GM12878 (cell line): ENCODE measurements at regions not wholly inside any gene's neighbourhood (a gene's known extent, or its start where the extent isn't known, plus 50 kb on each side); places are given as distances from the start of the nearest gene placed in this dataset.

ENCODE experiments used
- ATAC-seq: fragments of 200-7000 bp; cut with Tn5 transposase; 3 replicates; pipeline ENCODE4 v1.9.1; 2020; ENCODE audit warnings: mild to moderate bottlenecking, moderate library complexity
- BruUV-seq: library from RNA; stranded (reverse); fragments of 400-500 nt; replicated peaks from 2 replicates; lab custom pipeline; 2021; lab: Mats Ljungman, UMichigan
- CTCF ChIA-PET: fragments of 300-600 bp; sonication (Branson Sonifier 250); formaldehyde crosslinking; extraction: SDS; loops from one replicate; lab custom pipeline; 2021; ENCODE audit warnings: inconsistent platforms; lab: Yijun Ruan, JAX
- POLR2A ChIA-PET: fragments of 350-600 bp; formaldehyde crosslinking; extraction: SDS; loops from one replicate; lab custom pipeline; 2021; ENCODE audit warnings: inconsistent platforms; lab: Charles Lee
- RAD21 ChIA-PET: fragments of 300-600 bp; sonication (Branson Sonifier 250); formaldehyde crosslinking; loops from one replicate; lab custom pipeline; 2023; ENCODE audit warnings: antibody characterized with exemption; ENCODE audit not compliant: unreplicated experiment; lab: Charles Lee
- SMC1A ChIA-PET: fragments of 300-600 bp; sonication (Branson Sonifier 250); formaldehyde crosslinking; loops from one replicate; lab custom pipeline; 2023; ENCODE audit not compliant: unreplicated experiment, uncharacterized antibody; lab: Charles Lee
- DNase-seq: peaks from one replicate; pipeline ENCODE4 v3.0.0-alpha.2; 2011; ENCODE audit warnings: low read depth, low spot score
- FAIRE-seq: peaks from 3 replicates; lab custom pipeline; 2011; peaks lifted over from hg19 to GRCh38; lab: Jason Lieb, UNC
- H2AFZ ChIP-seq: 2 replicates; pipeline ENCODE4 v1.6.0; 2011; ENCODE audit warnings: low read depth, low read length, control low read depth; ENCODE audit not compliant: control insufficient read depth
- H3K27ac ChIP-seq: 2 replicates; pipeline ENCODE4 v1.5.1; 2011; ENCODE audit warnings: control low read depth; ENCODE audit not compliant: control insufficient read depth, insufficient read depth
- H3K27me3 ChIP-seq, 2 experiments: replicated peaks in 1 of 2; 2 replicates each; pipeline versions ENCODE4 v1.6.0 to v1.6.1; 2011; ENCODE audit warnings: low read length in 1 of 2; ENCODE audit not compliant: control insufficient read depth in 2 of 2, insufficient read depth in 2 of 2
- H3K36me3 ChIP-seq, 2 experiments: 2 replicates each; pipeline ENCODE4 v1.5.1; 2011; ENCODE audit warnings: low read length in 1 of 2; ENCODE audit not compliant: control insufficient read depth in 2 of 2, insufficient read depth in 2 of 2
- H3K4me1 ChIP-seq: 2 replicates; pipeline ENCODE4 v1.6.1; 2011; ENCODE audit warnings: mild to moderate bottlenecking, low read length, moderate library complexity, mixed read lengths; ENCODE audit not compliant: control insufficient read depth, insufficient read depth
- H3K4me2 ChIP-seq: 2 replicates; pipeline ENCODE4 v1.6.0; 2011; ENCODE audit warnings: control low read depth; ENCODE audit not compliant: control insufficient read depth, insufficient read depth
- H3K4me3 ChIP-seq: fragments of 200-600 bp; sonication (generic); 2 replicates; pipeline ENCODE4 v1.5.1; 2016
- H3K79me2 ChIP-seq: 2 replicates; pipeline ENCODE4 v1.6.0; 2011; ENCODE audit warnings: low read length; ENCODE audit not compliant: control insufficient read depth, insufficient read depth
- H3K9ac ChIP-seq: 2 replicates; pipeline ENCODE4 v1.8.0; 2011; ENCODE audit warnings: low read length, control low read depth, mixed read lengths; ENCODE audit not compliant: control insufficient read depth, insufficient read depth
- H3K9me3 ChIP-seq: replicated peaks from 3 replicates; pipeline ENCODE4 v1.5.1; 2011; ENCODE audit warnings: mild to moderate bottlenecking, low read length; ENCODE audit not compliant: control insufficient read depth, insufficient read depth
- H4K20me1 ChIP-seq: 2 replicates; pipeline ENCODE4 v1.6.0; 2011; ENCODE audit not compliant: control insufficient read depth, insufficient read depth
- IKZF1 ChIP-seq: fragments of 450-650 bp; conservative IDR thresholded peaks from 2 replicates; pipeline ENCODE4 v1.6.1; 2017; ENCODE audit warnings: antibody characterized with exemption, mild to moderate bottlenecking
- JUNB ChIP-seq: IDR thresholded peaks from 2 replicates; pipeline ENCODE4 v1.6.1; 2016; ENCODE audit warnings: antibody characterized with exemption, mild to moderate bottlenecking
- KDM1A ChIP-seq: fragments of 200-600 bp; sonication (generic); IDR thresholded peaks from 2 replicates; pipeline ENCODE4 v1.6.1; 2016; ENCODE audit warnings: borderline replicate concordance
- MEF2B ChIP-seq: fragments of 450-650 bp; IDR thresholded peaks from 2 replicates; pipeline ENCODE4 v1.6.1; 2018; ENCODE audit warnings: mild to moderate bottlenecking, moderate library complexity; ENCODE audit not compliant: partially characterized antibody, poor library complexity, severe bottlenecking
- MTA3 ChIP-seq: IDR thresholded peaks from 2 replicates; pipeline ENCODE4 v1.6.1; 2012; ENCODE audit warnings: low read length, inconsistent platforms, borderline replicate concordance
- RELA ChIP-seq: fragments of 450-650 bp; IDR thresholded peaks from 2 replicates; pipeline ENCODE4 v1.8.0; 2014; ENCODE audit warnings: borderline replicate concordance; ENCODE audit not compliant: partially characterized antibody
- STAT1 ChIP-seq: fragments of 450-650 bp; conservative IDR thresholded peaks from 2 replicates; pipeline ENCODE4 v1.6.1; 2014; ENCODE audit warnings: antibody characterized with exemption, mild to moderate bottlenecking
- TCF3 ChIP-seq: IDR thresholded peaks from 2 replicates; pipeline ENCODE4 v1.6.1; 2012; ENCODE audit warnings: low read depth, mild to moderate bottlenecking, low read length, borderline replicate concordance; ENCODE audit not compliant: insufficient read depth
- USF2 ChIP-seq: IDR thresholded peaks from 2 replicates; pipeline ENCODE4 v1.6.1; 2011; ENCODE audit warnings: low read depth, low read length, improper control_type of control experiment, borderline replicate concordance
- WGBS: methylation state at CpG from one replicate; pipeline ENCODE4 v1.1.6; 2016; ENCODE audit warnings: low lambda C conversion rate; ENCODE audit not compliant: insufficient replicate concordance, insufficient coverage; ENCODE audit errors: missing lambda C conversion rate; 5-methylcytosine and 5-hydroxymethylcytosine counted together
- in situ Hi-C: fragments of 300-500 bp; cut with MboI; formaldehyde crosslinking; loops from 9 replicates; pipeline ENCODE4 v1.14.3; 2018; ENCODE audit warnings: mixed read lengths
- intact Hi-C: fragments of 100-400 bp; cut with micrococcal nuclease; formaldehyde crosslinking; loops from one replicate; pipeline ENCODE4 v1.14.2; 2022; ENCODE audit not compliant: unreplicated experiment

GRCh38 chr3:178450476-178450875, 85.8 kb upstream of the KCNMB2 start:
- TF ChIP-seq MEF2B (no peak), IKZF1 (no peak), KDM1A (no peak), TCF3 (no peak), STAT1 (no peak), JUNB (no peak), RELA (no peak), MTA3 (no peak), USF2 (no peak)
- TF ChIP-seq, all 136 proteins: peak for 0
- ChIA-PET RAD21 (interaction anchor here (0.8 to 1.3 kb wide), 2 partner anchors 16 to 155 kb away, joined by 3 to 4 read pairs; no protein-coding TSS in a partner anchor), CTCF (interaction anchor here (1.2 to 2.0 kb wide), 5 partner anchors 11 to 517 kb away, joined by 4 to 10 read pairs (median 4); no protein-coding TSS in a partner anchor), SMC1A (interaction anchor here (1.0 to 2.5 kb wide), 7 partner anchors 14 to 516 kb away, joined by 3 to 7 read pairs (median 4); no protein-coding TSS in a partner anchor), POLR2A (interaction anchor here (1.3 to 1.4 kb wide), 2 partner anchors 8 to 12 kb away, joined by 3 to 4 read pairs; no protein-coding TSS in a partner anchor)
- Histone ChIP-seq H3K27ac (no peak overlapping the region), H3K4me1 (no peaks in the 10 kb centered on the region), H3K9me3 (no peaks in the 10 kb centered on the region; the same call in 2 of the 3 replicates), H3K9ac (no peak overlapping the region), H3K4me3 (no peak overlapping the region), H2AFZ (no peak overlapping the region), H4K20me1 (no peaks in the 10 kb centered on the region), H3K27me3 (no peaks in the 10 kb centered on the region), H3K36me3 (no peaks in the 10 kb centered on the region), H3K79me2 (no peaks in the 10 kb centered on the region), H3K4me2 (no peak overlapping the region)
- no peak for ATAC-seq
- intact Hi-C loops, result no loop called here
- no TSS peak for BruUV-seq
- no peak for DNase-seq
- WGBS, result 51% methylated on average over 3 of the region's 3 CpGs
- in situ Hi-C loops, result no loop called here
- no peak for FAIRE-seq
